ENCODE measurements at regions not wholly inside any gene's neighbourhood (a gene's known extent, or its start where the extent isn't known, plus 50 kb on each side); places are given as distances from the start of the nearest gene placed in this dataset.

GRCh38 chr16:85248857-85249256, 136.6 kb upstream of the CIBAR2 start:
- Histone ChIP-seq H3K23ac (ENCODE audit: low read depth, low read length) (no peak overlapping the region), H3K36me3 (ENCODE audit: control insufficient read depth, insufficient read depth, low read length) (no peaks in the 10 kb centered on the region), H3K79me1 (ENCODE audit: low read depth in 1 of 2, low read length in 2 of 2) (peaks cover 39 to 91% of the 10 kb centered on the region in 2 experiments), H4K20me1 (ENCODE audit: insufficient read depth, low read length) (peaks cover 75% of the 10 kb centered on the region), H2BK120ac (ENCODE audit: low read depth, low read length) (no peak overlapping the region), H2BK20ac (ENCODE audit: low read depth, low read length) (no peak overlapping the region), H3K4me3 (ENCODE audit: insufficient read depth, low read depth, low read length) (no peak overlapping the region), H3K4me2 (ENCODE audit: low read depth, low read length) (no peak overlapping the region), H3K27ac (ENCODE audit: insufficient read depth, low read length) (no peak overlapping the region), H4K91ac (ENCODE audit: insufficient read depth, low read depth, low read length) (no peak overlapping the region), H2AK5ac (ENCODE audit: low read depth, low read length) (no peak overlapping the region), H3K4ac (ENCODE audit: low read depth, low read length) (no peak overlapping the region), H2BK15ac (ENCODE audit: low read depth, low read length) (no peak overlapping the region), H3K9ac (ENCODE audit: low read depth, low read length) (no peak overlapping the region), H3K9me3 (ENCODE audit: control insufficient read depth, insufficient read depth, low read length) (no peaks in the 10 kb centered on the region), H4K5ac (ENCODE audit: low read depth, low read length) (no peak overlapping the region), H3K56ac (ENCODE audit: extremely low read depth, insufficient read depth, low read length) (no peak overlapping the region), H3K27me3 (ENCODE audit: control insufficient read depth, insufficient read depth, low read length) (no peaks in the 10 kb centered on the region), H3K18ac (ENCODE audit: low read depth, low read length) (no peak overlapping the region), H2BK5ac (ENCODE audit: low read depth, low read length, poor library complexity, severe bottlenecking) (no peak overlapping the region), H4K8ac (ENCODE audit: low read depth in 2 of 2, low read length in 2 of 2) (no peak overlapping the region), H3K9me1 (ENCODE audit: insufficient read depth, low read length) (peaks cover 2% of the 10 kb centered on the region; the same call in 1 of the 2 replicates), H2AFZ (replicated peaks; ENCODE audit: low read length, poor library complexity) (no peak overlapping the region), H2AK9ac (replicated peaks; ENCODE audit: low read depth, low read length, poor library complexity) (no peak overlapping the region), H3K4me1 (ENCODE audit: control insufficient read depth, insufficient read depth, low read length) (peaks cover 13% of the 10 kb centered on the region), H3K14ac (replicated peaks; ENCODE audit: low read depth, low read length) (no peak overlapping the region)
- no TSS peak for BruUV-seq (replicated peaks)
- 100% methylated on average over 5 of the region's 7 CpGs; no CpG with 5 or more reads in 1 of the 2 experiments for WGBS, 2 experiments (ENCODE audit: extremely low coverage in 2 of 2, insufficient read length in 1 of 2)
- intact Hi-C loops (cut with micrococcal nuclease): no loop called here
- in situ Hi-C loops (cut with MboI; ENCODE audit: low sequenced_read_pairs): no loop called here
- ChIA-PET CTCF (interaction anchor here (0.5 to 1.0 kb wide), 3 partner anchors 26 to 134 kb away, joined by 3 read pairs; no protein-coding TSS in a partner anchor), POLR2A (ENCODE audit: unreplicated experiment) (no interaction called here)
- dilution Hi-C loops (cut with HindIII; ENCODE audit: low sequenced_read_pairs, unreplicated experiment): no loop called here
- TF ChIP-seq RFX5 (IDR thresholded peaks at IDR 0.05; ENCODE audit: low read depth, low read length): no peak
- TF ChIP-seq MAZ (IDR thresholded peaks at IDR 0.05; ENCODE audit: borderline replicate concordance, low read depth, low read length): no peak
- no peak for TF ChIP-seq SMC3 (IDR thresholded peaks at IDR 0.05; ENCODE audit: low read depth, low read length)
- TF ChIP-seq USF2 (IDR thresholded peaks at IDR 0.05; ENCODE audit: low read depth, low read length): no peak
- no peak for TF ChIP-seq FOS (IDR thresholded peaks at IDR 0.05; ENCODE audit: low read depth, low read length)
- TF ChIP-seq MXI1 (IDR thresholded peaks at IDR 0.05; ENCODE audit: borderline replicate concordance, low read depth, low read length): no peak
- no peak for TF ChIP-seq RCOR1 (IDR thresholded peaks at IDR 0.05; ENCODE audit: insufficient replicate concordance, low read length)
- no peak for TF ChIP-seq NFE2L2 (IDR thresholded peaks at IDR 0.05; ENCODE audit: low read depth, low read length)
- TF ChIP-seq CHD1 (IDR thresholded peaks at IDR 0.05; ENCODE audit: low read depth, low read length): no peak
- no peak for TF ChIP-seq MAFK (IDR thresholded peaks at IDR 0.05; ENCODE audit: low read depth, low read length)
- TF ChIP-seq CEBPB (IDR thresholded peaks at IDR 0.05; ENCODE audit: low read depth, low read length): no peak
- TF ChIP-seq POLR2A (IDR thresholded peaks at IDR 0.05; ENCODE audit: low read depth, low read length): no peak
- TF ChIP-seq ELK1 (IDR thresholded peaks at IDR 0.05; ENCODE audit: borderline replicate concordance, low read depth, low read length): no peak
- TF ChIP-seq BHLHE40 (IDR thresholded peaks at IDR 0.05; ENCODE audit: low read depth, low read length): no peak
- DNase-seq (no peak), ATAC-seq (ENCODE audit: low read depth) (no peak)

All from IMR-90 (cell line).